Sigmoid colon (tissue), 4 donors: ENCODE measurements at regions not wholly inside any gene's neighbourhood (a gene's known extent, or its start where the extent isn't known, plus 50 kb on each side); places are given as distances from the start of the nearest gene placed in this dataset.

Source experiments
- POLR2AphosphoS5 ChIP-seq, 4 donors: sonication (generic); formaldehyde crosslinking; IDR thresholded peaks; one replicate each; pipeline ENCODE4 v1.6.1; 2017; ENCODE audit warnings: antibody characterized with exemption in 4 of 4
- TF ChIP-seq, protein P1 (sequence below), 4 experiments: fragments of 450-650 bp in 3 of 4; fragments of 200-600 bp in 1 of 4; IDR thresholded peaks; one replicate each; pipeline ENCODE4 v1.5.1; 2016 to 2019; ENCODE audit warnings: antibody characterized with exemption in 4 of 4, mild to moderate bottlenecking in 3 of 4, moderate library complexity in 2 of 4

GRCh38 chr5:133825631-133826289, 142.7 kb downstream of the C5orf15 start:
- TF ChIP-seq, protein P1, sequence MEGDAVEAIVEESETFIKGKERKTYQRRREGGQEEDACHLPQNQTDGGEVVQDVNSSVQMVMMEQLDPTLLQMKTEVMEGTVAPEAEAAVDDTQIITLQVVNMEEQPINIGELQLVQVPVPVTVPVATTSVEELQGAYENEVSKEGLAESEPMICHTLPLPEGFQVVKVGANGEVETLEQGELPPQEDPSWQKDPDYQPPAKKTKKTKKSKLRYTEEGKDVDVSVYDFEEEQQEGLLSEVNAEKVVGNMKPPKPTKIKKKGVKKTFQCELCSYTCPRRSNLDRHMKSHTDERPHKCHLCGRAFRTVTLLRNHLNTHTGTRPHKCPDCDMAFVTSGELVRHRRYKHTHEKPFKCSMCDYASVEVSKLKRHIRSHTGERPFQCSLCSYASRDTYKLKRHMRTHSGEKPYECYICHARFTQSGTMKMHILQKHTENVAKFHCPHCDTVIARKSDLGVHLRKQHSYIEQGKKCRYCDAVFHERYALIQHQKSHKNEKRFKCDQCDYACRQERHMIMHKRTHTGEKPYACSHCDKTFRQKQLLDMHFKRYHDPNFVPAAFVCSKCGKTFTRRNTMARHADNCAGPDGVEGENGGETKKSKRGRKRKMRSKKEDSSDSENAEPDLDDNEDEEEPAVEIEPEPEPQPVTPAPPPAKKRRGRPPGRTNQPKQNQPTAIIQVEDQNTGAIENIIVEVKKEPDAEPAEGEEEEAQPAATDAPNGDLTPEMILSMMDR (IDR thresholded peaks at IDR 0.05), result no peak
- TF ChIP-seq POLR2AphosphoS5 (IDR thresholded peaks at IDR 0.05), result no peak
